Endothelial cell of umbilical vein (primary cell): ENCODE measurements at regions not wholly inside any gene's neighbourhood (a gene's known extent, or its start where the extent isn't known, plus 50 kb on each side); places are given as distances from the start of the nearest gene placed in this dataset.

Experiments used
- BruUV-seq: library from RNA; stranded (reverse); fragments of 400-500 nt; replicated peaks from 2 replicates; lab custom pipeline; 2021; lab: Mats Ljungman, UMichigan
- CTCF ChIA-PET: fragments of 300-600, 350-600 bp; sonication (Branson Sonifier 250); formaldehyde crosslinking; loops from one replicate; lab custom pipeline; 2021; ENCODE audit warnings: antibody characterized with exemption, inconsistent platforms; lab: Charles Lee
- POLR2A ChIA-PET: fragments of 300-600, 350-600 bp; sonication (Branson Sonifier 250); formaldehyde crosslinking; loops from one replicate; lab custom pipeline; 2021; ENCODE audit warnings: antibody characterized with exemption, inconsistent platforms; lab: Charles Lee
- DNase-seq: peaks from one replicate; pipeline ENCODE4 v3.0.0-alpha.2; 2011; ENCODE audit warnings: low read depth, low spot score
- FAIRE-seq: peaks from 2 replicates; lab custom pipeline; 2011; peaks lifted over from hg19 to GRCh38; lab: Jason Lieb, UNC
- H2AFZ ChIP-seq: 2 replicates; pipeline ENCODE4 v1.6.0; 2012; ENCODE audit warnings: low read depth, low read length, control low read depth, inconsistent platforms
- H3K27ac ChIP-seq: 2 replicates; pipeline ENCODE4 v1.5.1; 2011; ENCODE audit warnings: low read depth, mild to moderate bottlenecking, control low read depth, low read length, moderate library complexity; ENCODE audit not compliant: insufficient read depth
- H3K27me3 ChIP-seq, 2 experiments: 2 replicates each; pipeline versions ENCODE4 v1.6.0 to v1.6.1; 2011; ENCODE audit warnings: low read length in 2 of 2, mixed read lengths in 1 of 2; ENCODE audit not compliant: control insufficient read depth in 2 of 2, insufficient read depth in 2 of 2
- H3K36me3 ChIP-seq, 2 experiments: 2 replicates in 1 of 2; 3 replicates in 1 of 2; pipeline ENCODE4 v1.5.1; 2011; ENCODE audit warnings: low read length in 2 of 2, mild to moderate bottlenecking in 1 of 2, moderate library complexity in 1 of 2; ENCODE audit not compliant: control insufficient read depth in 2 of 2, insufficient read depth in 2 of 2; ENCODE audit errors: extremely low read depth in 1 of 2
- H3K4me1 ChIP-seq: 3 replicates; pipeline ENCODE4 v1.5.1; 2011; ENCODE audit warnings: mild to moderate bottlenecking, low read length; ENCODE audit not compliant: control insufficient read depth, insufficient read depth; ENCODE audit errors: extremely low read depth
- H3K4me2 ChIP-seq: 2 replicates; pipeline ENCODE4 v1.6.1; 2011; ENCODE audit warnings: low read length, control low read depth, mixed read lengths; ENCODE audit not compliant: insufficient read depth
- H3K4me3 ChIP-seq, 3 experiments: fragments of 200-600 bp in 1 of 3; sonication (generic), shearing (Covaris generic) in 1 of 3; replicated peaks in 1 of 3; 2 replicates each; pipeline ENCODE4 v1.5.1; 2011 to 2016; ENCODE audit warnings: control low read depth in 3 of 3, low read length in 3 of 3, mild to moderate bottlenecking in 2 of 3, inconsistent platforms in 1 of 3, low read depth in 1 of 3, moderate library complexity in 1 of 3; ENCODE audit not compliant: insufficient read depth in 1 of 3
- H3K79me2 ChIP-seq: 2 replicates; pipeline ENCODE4 v1.6.0; 2012; ENCODE audit warnings: low read length, inconsistent platforms; ENCODE audit not compliant: control insufficient read depth, insufficient read depth
- H3K9ac ChIP-seq: replicated peaks from 2 replicates; pipeline ENCODE3; 2011; ENCODE audit warnings: low read length, control low read depth; ENCODE audit not compliant: insufficient read depth; ENCODE audit errors: extremely low read depth
- H3K9me1 ChIP-seq: replicated peaks from 3 replicates; pipeline ENCODE4 v1.6.0; 2011; ENCODE audit warnings: mild to moderate bottlenecking, low read length; ENCODE audit not compliant: control insufficient read depth, insufficient read depth; ENCODE audit errors: extremely low read depth
- H3K9me3 ChIP-seq: replicated peaks from 2 replicates; pipeline ENCODE4 v1.5.1; 2012; ENCODE audit warnings: low read length, inconsistent platforms; ENCODE audit not compliant: control insufficient read depth, insufficient read depth
- H4K20me1 ChIP-seq: replicated peaks from 2 replicates; pipeline ENCODE3; 2011; ENCODE audit warnings: mild to moderate bottlenecking, low read length; ENCODE audit not compliant: control insufficient read depth, insufficient read depth; ENCODE audit errors: extremely low read depth
- CTCF ChIP-seq, 2 donors: IDR thresholded peaks; 1 replicate in 1 of 2; 2 replicates in 1 of 2; pipeline ENCODE4 v1.5.1; 2011; ENCODE audit warnings: low read length in 2 of 2, mild to moderate bottlenecking in 2 of 2, moderate library complexity in 2 of 2, control low read depth in 1 of 2, inconsistent platforms in 1 of 2, low read depth in 1 of 2; ENCODE audit not compliant: insufficient read depth in 1 of 2; ENCODE audit errors: extremely low read depth in 1 of 2
- EZH2 ChIP-seq: IDR thresholded peaks from 2 replicates; pipeline ENCODE4 v1.6.1; 2012; ENCODE audit warnings: borderline replicate concordance, low read depth, mild to moderate bottlenecking, moderate library complexity, low read length, inconsistent platforms; ENCODE audit not compliant: severe bottlenecking
- FOS ChIP-seq: IDR thresholded peaks from 2 replicates; pipeline ENCODE4 v1.6.1; 2011; ENCODE audit warnings: mild to moderate bottlenecking, low read length, moderate library complexity, borderline replicate concordance; ENCODE audit not compliant: insufficient read depth
- GATA2 ChIP-seq: IDR thresholded peaks from 2 replicates; pipeline ENCODE4 v1.7.0; 2011; ENCODE audit warnings: low read depth, mild to moderate bottlenecking, moderate library complexity, mixed read lengths, low read length; ENCODE audit not compliant: insufficient read length, insufficient read depth
- JUN ChIP-seq: IDR thresholded peaks from 2 replicates; pipeline ENCODE4 v1.6.1; 2011; ENCODE audit warnings: borderline replicate concordance, low read depth; ENCODE audit not compliant: insufficient read length, insufficient read depth
- MAX ChIP-seq: IDR thresholded peaks from 2 replicates; pipeline ENCODE4 v1.6.1; 2011; ENCODE audit not compliant: insufficient read depth, insufficient read length
- MYC ChIP-seq: IDR thresholded peaks from one replicate; pipeline ENCODE4 v1.6.1; 2011; ENCODE audit warnings: mild to moderate bottlenecking, low read depth, low read length
- POLR2AphosphoS5 ChIP-seq: IDR thresholded peaks from 2 replicates; pipeline ENCODE4 v1.6.1; 2012; ENCODE audit warnings: low read depth, mild to moderate bottlenecking, control low read depth, low read length, moderate library complexity; ENCODE audit not compliant: insufficient read depth
- dilution Hi-C: fragments of 300-500 bp; cut with MboI; formaldehyde crosslinking; loops from one replicate; pipeline ENCODE4 v1.15.0; 2019; ENCODE audit warnings: low sequenced_read_pairs; ENCODE audit not compliant: extremely low pct_ligation_motif_present
- intact Hi-C: fragments of 100-400 bp; cut with micrococcal nuclease; formaldehyde crosslinking; loops from one replicate; pipeline ENCODE4 v1.10.0; 2022

GRCh38 chr1:244187310-244187709 is 136.2 kb downstream of the ZBTB18 start:
- Histone ChIP-seq H3K4me2 (no peak overlapping the region), H3K4me1 (no peaks in the 10 kb centered on the region), H2AFZ (no peak overlapping the region), H3K9me1 (no peaks in the 10 kb centered on the region), H3K27me3 (no peaks in the 10 kb centered on the region), H3K9ac (no peak overlapping the region), H3K4me3 (no peak overlapping the region), H3K79me2 (no peaks in the 10 kb centered on the region), H3K9me3 (no peaks in the 10 kb centered on the region), H3K27ac (no peak overlapping the region), H3K36me3 (no peaks in the 10 kb centered on the region), H4K20me1 (no peaks in the 10 kb centered on the region)
- ChIA-PET POLR2A (no interaction called here), CTCF (interaction anchor here (1.3 kb wide), 1 partner anchor 8 kb away, joined by 3 read pairs; no protein-coding TSS in a partner anchor)
- no TSS peak for BruUV-seq
- DNase-seq, result no peak
- TF ChIP-seq EZH2, result no peak
- no peak for TF ChIP-seq GATA2
- no peak for TF ChIP-seq MYC
- no peak for TF ChIP-seq POLR2AphosphoS5
- TF ChIP-seq JUN, result no peak
- no peak for TF ChIP-seq MAX
- TF ChIP-seq CTCF (IDR thresholded peaks at IDR 0.05; ENCODE audit: extremely low read depth in 1 of 2, insufficient read depth in 1 of 2, low read depth in 1 of 2, low read length in 2 of 2), result no peak
- TF ChIP-seq FOS, result no peak
- dilution Hi-C loops, result no loop called here
- intact Hi-C loops, result no loop called here
- FAIRE-seq, result no peak
